ENCODE measurements at regions not wholly inside any gene's neighbourhood (a gene's known extent, or its start where the extent isn't known, plus 50 kb on each side); places are given as distances from the start of the nearest gene placed in this dataset.
"Not testable (repeated sequence)": the region's sequence is repeated elsewhere in the genome, so short reads cannot be mapped to it uniquely, and the experiment has no call there.

DNA sequence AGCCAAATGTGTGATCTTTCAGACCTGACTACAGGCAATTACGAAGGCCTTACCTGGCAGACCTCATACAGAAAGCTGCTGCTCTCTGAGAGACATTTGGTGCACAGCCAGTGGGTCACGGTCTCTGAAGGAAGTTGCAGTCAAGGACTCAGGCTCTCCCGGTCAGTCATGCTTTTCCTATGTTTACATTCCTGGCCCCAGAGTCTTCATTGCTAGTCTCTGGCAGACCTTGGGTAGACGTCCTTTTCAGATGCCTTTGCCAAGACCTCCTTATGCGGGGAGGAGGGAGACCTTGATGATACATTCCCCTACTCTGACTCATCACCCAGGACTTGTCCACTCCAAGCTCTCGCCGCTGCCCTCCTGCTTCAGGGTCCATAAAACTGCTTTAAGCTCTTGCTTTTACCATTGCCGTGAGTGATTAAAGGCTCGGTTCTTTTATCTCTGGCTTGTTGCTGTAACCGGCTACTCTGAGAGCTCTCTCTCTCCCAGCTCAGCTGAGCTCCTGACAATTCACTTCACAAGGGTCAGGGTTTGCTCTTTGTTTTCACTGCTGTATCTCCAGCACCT is 62.0 kb upstream of the SLC35F5 start:
- intact Hi-C loops (cut with DNase I; ENCODE audit: low total_unique reads) = no loop called here
- H3K9me3 ChIP-seq = no peaks in the 10 kb centered on the region
- peak overlapping the region; percentile 13 to 70 (median 50) for H3K27ac ChIP-seq
- H3K4me3 ChIP-seq = no peak overlapping the region
- no peaks in the 10 kb centered on the region for H3K36me3 ChIP-seq
- DNase-seq = peak; percentile 71 to 72
- no peak for TF ChIP-seq POLR2A (IDR thresholded peaks at IDR 0.05)
- peak; percentile 22 to 73 (median 57) for TF ChIP-seq POLR2AphosphoS5 (IDR thresholded peaks at IDR 0.05)
- H3K27me3 ChIP-seq = no peaks in the 10 kb centered on the region
- WGBS, 5 donors = 11 to 26% (median 13%) methylated on average over 10 of the region's 10 CpGs
- peaks cover 6 to 16% (median 13%) of the 10 kb centered on the region in 4 donors for H3K4me1 ChIP-seq

DNA sequence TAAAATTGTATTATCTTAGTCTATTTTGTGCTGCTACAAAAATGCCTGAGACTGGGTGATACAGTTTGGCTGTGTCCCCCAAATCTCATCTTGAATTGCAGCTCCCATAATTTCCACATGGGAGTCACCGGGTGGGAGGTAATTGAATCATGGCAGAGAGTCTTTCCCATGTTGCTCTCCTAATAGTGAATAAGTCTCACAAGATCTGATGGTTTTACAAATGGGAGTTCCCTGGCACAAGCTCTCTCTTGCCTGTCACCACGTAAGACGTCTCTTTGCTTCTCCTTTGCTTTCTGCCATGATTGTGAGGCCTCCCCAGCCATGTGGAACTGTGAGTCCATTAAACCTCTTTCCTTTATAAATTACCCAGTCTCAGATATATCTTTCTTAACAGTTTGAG is 57.0 kb upstream of the SLC35F5 start:
- DNase-seq; H3K4me1 ChIP-seq; H3K4me3 ChIP-seq; H3K36me3 ChIP-seq; H3K27ac ChIP-seq; H3K27me3 ChIP-seq; intact Hi-C loops (cut with DNase I; ENCODE audit: low total_unique reads); H3K9me3 ChIP-seq: not testable (repeated sequence)
- 85 to 97% (median 91%) methylated on average over 3 of the region's 3 CpGs for WGBS, 5 donors

DNA sequence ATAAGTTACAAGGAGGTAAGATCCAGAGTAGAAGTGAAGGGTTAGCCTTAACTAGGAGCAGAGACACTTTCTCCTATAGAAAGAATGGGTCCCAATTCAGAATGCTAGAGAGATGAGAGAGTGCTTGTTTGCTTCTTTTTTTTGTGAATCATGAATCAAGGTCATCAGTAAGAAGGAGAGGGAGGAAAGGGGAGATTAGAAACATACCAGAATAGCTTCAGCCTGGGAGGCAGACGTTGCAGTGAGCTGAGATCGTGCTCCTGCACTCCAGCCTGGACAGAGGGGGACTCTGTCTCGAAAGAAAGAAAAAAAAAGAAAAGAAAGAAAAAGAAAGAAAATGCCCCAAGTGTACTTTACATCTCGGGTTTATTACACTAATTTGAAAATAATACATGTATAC is 55.8 kb upstream of the SLC35F5 start:
- Histone ChIP-seq H3K9me3 (no peaks in the 10 kb centered on the region), H3K27ac (no peak overlapping the region), H3K36me3 (no peaks in the 10 kb centered on the region), H3K27me3 (no peaks in the 10 kb centered on the region), H3K4me1 (no peaks in the 10 kb centered on the region), H3K4me3 (no peak overlapping the region)
- TF ChIP-seq POLR2A (IDR thresholded peaks at IDR 0.05) = no peak
- TF ChIP-seq, protein P1, sequence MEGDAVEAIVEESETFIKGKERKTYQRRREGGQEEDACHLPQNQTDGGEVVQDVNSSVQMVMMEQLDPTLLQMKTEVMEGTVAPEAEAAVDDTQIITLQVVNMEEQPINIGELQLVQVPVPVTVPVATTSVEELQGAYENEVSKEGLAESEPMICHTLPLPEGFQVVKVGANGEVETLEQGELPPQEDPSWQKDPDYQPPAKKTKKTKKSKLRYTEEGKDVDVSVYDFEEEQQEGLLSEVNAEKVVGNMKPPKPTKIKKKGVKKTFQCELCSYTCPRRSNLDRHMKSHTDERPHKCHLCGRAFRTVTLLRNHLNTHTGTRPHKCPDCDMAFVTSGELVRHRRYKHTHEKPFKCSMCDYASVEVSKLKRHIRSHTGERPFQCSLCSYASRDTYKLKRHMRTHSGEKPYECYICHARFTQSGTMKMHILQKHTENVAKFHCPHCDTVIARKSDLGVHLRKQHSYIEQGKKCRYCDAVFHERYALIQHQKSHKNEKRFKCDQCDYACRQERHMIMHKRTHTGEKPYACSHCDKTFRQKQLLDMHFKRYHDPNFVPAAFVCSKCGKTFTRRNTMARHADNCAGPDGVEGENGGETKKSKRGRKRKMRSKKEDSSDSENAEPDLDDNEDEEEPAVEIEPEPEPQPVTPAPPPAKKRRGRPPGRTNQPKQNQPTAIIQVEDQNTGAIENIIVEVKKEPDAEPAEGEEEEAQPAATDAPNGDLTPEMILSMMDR (IDR thresholded peaks at IDR 0.05) = no peak
- no peak for DNase-seq
- WGBS, 5 donors = 48 to 60% (median 56%) methylated on average over 4 of the region's 4 CpGs
- intact Hi-C loops (cut with DNase I; ENCODE audit: low total_unique reads) = no loop called here

DNA sequence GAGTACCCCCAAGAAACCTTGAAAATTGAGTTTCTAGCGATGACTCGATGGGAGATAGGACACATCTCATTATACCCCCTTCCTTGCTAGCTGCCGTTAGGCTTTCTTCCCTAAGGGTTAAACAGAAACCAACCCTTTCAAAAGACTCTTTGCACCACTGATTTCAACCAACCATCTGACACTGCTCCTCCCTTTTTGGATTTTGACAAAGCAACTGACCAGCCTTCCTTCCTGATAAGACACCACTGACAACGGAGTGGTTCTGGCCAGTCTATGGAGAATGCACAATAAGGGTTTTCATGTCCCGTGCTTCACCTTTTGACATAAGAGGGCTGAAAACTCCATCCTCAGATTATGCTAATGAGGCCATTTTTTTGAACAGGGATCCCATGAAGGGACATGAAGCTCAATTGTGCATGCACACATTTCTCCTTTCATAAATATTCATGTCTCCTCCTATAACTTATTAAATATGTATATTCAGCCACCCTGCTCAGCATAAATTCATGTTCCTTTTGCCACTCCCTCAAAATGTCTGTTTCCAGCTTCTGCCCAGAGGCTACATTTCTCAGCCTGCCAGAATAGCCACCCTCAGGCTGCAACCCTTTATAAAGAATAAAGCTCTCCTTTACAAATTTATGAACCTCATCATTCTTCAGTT is 52.8 kb upstream of the SLC35F5 start:
- Histone ChIP-seq H3K9me3 (no peaks in the 10 kb centered on the region), H3K27ac (no peak overlapping the region), H3K4me3 (no peak overlapping the region), H3K36me3 (no peaks in the 10 kb centered on the region), H3K27me3 (no peaks in the 10 kb centered on the region), H3K4me1 (no peaks in the 10 kb centered on the region)
- TF ChIP-seq, protein P1 (IDR thresholded peaks at IDR 0.05) = no peak
- TF ChIP-seq POLR2A (IDR thresholded peaks at IDR 0.05) (no peak), POLR2AphosphoS5 (IDR thresholded peaks at IDR 0.05) (no peak)
- 88 to 95% (median 91%) methylated on average over 5 of the region's 5 CpGs for WGBS, 5 donors
- no peak for DNase-seq
- intact Hi-C loops (cut with DNase I; ENCODE audit: low total_unique reads) = no loop called here

DNA sequence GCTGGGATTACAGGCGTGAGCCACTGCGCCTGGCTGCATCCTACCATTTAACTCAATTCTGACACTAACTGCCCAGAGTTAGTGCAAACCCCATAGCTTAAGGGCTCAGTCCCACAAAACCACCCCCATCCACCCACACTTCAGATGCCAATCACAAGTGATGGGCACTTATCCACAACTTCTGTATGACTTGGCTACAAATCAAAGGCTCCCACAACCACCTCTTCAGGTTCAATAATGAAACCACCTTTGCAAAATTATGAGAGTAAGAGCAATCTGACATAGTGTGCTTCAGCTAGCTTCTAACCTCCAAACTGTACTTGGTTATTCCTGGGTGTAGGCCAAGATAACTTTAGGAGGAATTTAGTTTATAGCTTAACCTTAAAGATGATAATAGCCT is 51.3 kb upstream of the SLC35F5 start:
- H3K27me3 ChIP-seq = no peaks in the 10 kb centered on the region
- no peak for TF ChIP-seq POLR2A (IDR thresholded peaks at IDR 0.05)
- TF ChIP-seq, protein P1 (IDR thresholded peaks at IDR 0.05) = no peak
- TF ChIP-seq POLR2AphosphoS5 (IDR thresholded peaks at IDR 0.05) = no peak
- TF ChIP-seq EP300 (IDR thresholded peaks at IDR 0.05) = no peak
- no peaks in the 10 kb centered on the region for H3K9me3 ChIP-seq
- no peaks in the 10 kb centered on the region for H3K36me3 ChIP-seq
- no peaks in the 10 kb centered on the region for H3K4me1 ChIP-seq
- no peak for DNase-seq
- intact Hi-C loops (cut with DNase I; ENCODE audit: low total_unique reads) = no loop called here
- H3K27ac ChIP-seq = no peak overlapping the region
- 94 to 100% (median 97%) methylated on average over 2 of the region's 2 CpGs for WGBS, 5 donors
- no peak overlapping the region for H3K4me3 ChIP-seq

All from stomach (tissue), 8 donors.